ENCODE measurements at regions not wholly inside any gene's neighbourhood (a gene's known extent, or its start where the extent isn't known, plus 50 kb on each side); places are given as distances from the start of the nearest gene placed in this dataset.

DNA sequence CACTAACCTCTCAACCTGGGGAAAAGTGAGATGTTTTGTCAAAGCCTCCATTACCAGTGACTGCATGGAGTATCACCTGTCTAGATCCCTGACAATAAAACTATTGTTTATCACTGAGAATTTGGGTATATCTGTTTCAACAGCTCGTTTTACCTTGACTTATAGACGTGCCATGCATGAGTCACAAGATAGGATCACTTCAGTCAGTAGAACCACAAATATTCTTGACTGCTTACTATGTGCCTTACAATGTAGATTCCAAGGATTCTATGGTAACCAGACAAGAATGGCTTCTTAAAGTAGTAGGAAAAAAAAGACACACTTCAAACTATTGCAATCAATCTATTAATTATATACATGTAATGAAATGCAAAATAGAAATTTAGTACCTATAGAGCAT, 55.7 kb upstream of the GRM7 start:
- TF ChIP-seq GATA2 (IDR thresholded peaks at IDR 0.05; ENCODE audit: low read depth, low read length) (no peak), GATA3 (IDR thresholded peaks at IDR 0.05; ENCODE audit: low read depth, low read length) (no peak)
